ENCODE measurements at regions not wholly inside any gene's neighbourhood (a gene's known extent, or its start where the extent isn't known, plus 50 kb on each side); places are given as distances from the start of the nearest gene placed in this dataset.

DNA sequence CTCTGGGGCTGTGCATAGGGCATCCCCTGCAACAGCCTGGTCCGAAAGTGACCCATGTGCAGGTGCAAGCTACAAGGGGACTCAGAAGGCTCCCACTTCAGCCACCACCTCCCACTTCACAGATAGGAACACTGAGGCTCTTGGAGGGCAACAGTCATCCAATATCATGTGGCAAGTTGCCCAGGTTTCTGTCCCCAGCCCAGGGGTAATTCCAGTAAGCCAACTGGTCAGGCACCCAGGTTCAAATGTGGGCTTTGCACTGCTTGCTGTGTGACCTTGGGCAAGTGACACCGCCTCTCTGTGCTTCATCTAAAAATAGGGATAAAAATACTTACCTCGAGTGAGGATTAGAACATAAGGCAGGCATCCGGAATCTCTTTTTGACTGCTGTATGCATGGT is 62.0 kb upstream of the SIRPA start:
- Histone ChIP-seq H3K4me1 (ENCODE audit: insufficient read depth, low read length, poor library complexity, severe bottlenecking) (peaks cover 25% of the 10 kb centered on the region), H3K9me3 (ENCODE audit: low read depth, low read length, poor library complexity, severe bottlenecking) (no peaks in the 10 kb centered on the region), H3K36me3 (ENCODE audit: insufficient read depth, low read length, poor library complexity, severe bottlenecking) (no peaks in the 10 kb centered on the region), H3K27me3 (replicated peaks; ENCODE audit: insufficient read depth, low read depth, low read length, poor library complexity) (no peaks in the 10 kb centered on the region), H3K4me3 (ENCODE audit: low read depth, low read length, poor library complexity, severe bottlenecking) (no peak overlapping the region), H3K27ac (ENCODE audit: low read depth, low read length, poor library complexity, severe bottlenecking) (no peak overlapping the region)
- ChIA-PET CTCF (no interaction called here), POLR2A (ENCODE audit: low non-redundant PET) (no interaction called here)
- DNase-seq (ENCODE audit: low spot score): no peak
- TF ChIP-seq EZH2 (IDR thresholded peaks at IDR 0.05; ENCODE audit: borderline replicate concordance, low read depth, low read length, poor library complexity, severe bottlenecking): no peak
- TF ChIP-seq, protein P1, sequence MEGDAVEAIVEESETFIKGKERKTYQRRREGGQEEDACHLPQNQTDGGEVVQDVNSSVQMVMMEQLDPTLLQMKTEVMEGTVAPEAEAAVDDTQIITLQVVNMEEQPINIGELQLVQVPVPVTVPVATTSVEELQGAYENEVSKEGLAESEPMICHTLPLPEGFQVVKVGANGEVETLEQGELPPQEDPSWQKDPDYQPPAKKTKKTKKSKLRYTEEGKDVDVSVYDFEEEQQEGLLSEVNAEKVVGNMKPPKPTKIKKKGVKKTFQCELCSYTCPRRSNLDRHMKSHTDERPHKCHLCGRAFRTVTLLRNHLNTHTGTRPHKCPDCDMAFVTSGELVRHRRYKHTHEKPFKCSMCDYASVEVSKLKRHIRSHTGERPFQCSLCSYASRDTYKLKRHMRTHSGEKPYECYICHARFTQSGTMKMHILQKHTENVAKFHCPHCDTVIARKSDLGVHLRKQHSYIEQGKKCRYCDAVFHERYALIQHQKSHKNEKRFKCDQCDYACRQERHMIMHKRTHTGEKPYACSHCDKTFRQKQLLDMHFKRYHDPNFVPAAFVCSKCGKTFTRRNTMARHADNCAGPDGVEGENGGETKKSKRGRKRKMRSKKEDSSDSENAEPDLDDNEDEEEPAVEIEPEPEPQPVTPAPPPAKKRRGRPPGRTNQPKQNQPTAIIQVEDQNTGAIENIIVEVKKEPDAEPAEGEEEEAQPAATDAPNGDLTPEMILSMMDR (conservative IDR thresholded peaks at IDR 0.05; ENCODE audit: low read depth, low read length): no peak
- BruUV-seq (replicated peaks): no TSS peak
- intact Hi-C loops (cut with micrococcal nuclease; ENCODE audit: unreplicated experiment): no loop called here

DNA sequence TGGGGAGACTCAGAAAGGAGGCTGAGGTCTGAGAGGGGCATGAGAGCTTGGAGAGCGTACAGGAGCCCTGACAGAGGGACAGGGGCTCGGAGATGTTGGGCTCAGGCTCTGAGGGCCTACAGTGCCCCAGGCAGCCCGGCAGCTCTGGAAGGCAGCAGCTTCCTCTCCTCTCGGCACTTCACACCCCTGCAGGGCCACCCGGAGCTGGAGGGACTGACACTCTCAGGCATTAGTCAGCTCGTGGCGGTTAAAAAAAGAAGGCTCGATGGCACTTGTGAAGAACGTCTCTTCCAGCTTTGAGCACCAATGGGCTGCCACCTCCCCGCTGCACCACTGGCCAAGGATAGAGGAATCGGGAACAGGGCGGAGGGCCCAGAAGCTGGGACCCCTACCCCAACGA is 62.6 kb upstream of the SIRPA start:
- DNase-seq (ENCODE audit: low spot score): no peak
- Histone ChIP-seq H3K36me3 (ENCODE audit: insufficient read depth, low read length, poor library complexity, severe bottlenecking) (no peaks in the 10 kb centered on the region), H3K9me3 (ENCODE audit: low read depth, low read length, poor library complexity, severe bottlenecking) (no peaks in the 10 kb centered on the region), H3K4me3 (ENCODE audit: low read depth, low read length, poor library complexity, severe bottlenecking) (no peak overlapping the region), H3K4me1 (ENCODE audit: insufficient read depth, low read length, poor library complexity, severe bottlenecking) (peaks cover 21% of the 10 kb centered on the region), H3K27me3 (replicated peaks; ENCODE audit: insufficient read depth, low read depth, low read length, poor library complexity) (no peaks in the 10 kb centered on the region), H3K27ac (ENCODE audit: low read depth, low read length, poor library complexity, severe bottlenecking) (no peak overlapping the region)
- no TSS peak for BruUV-seq (replicated peaks)
- ChIA-PET CTCF (no interaction called here), POLR2A (ENCODE audit: low non-redundant PET) (no interaction called here)
- TF ChIP-seq, protein P1 (conservative IDR thresholded peaks at IDR 0.05; ENCODE audit: low read depth, low read length): no peak
- TF ChIP-seq EZH2 (IDR thresholded peaks at IDR 0.05; ENCODE audit: borderline replicate concordance, low read depth, low read length, poor library complexity, severe bottlenecking): no peak
- intact Hi-C loops (cut with micrococcal nuclease; ENCODE audit: unreplicated experiment): no loop called here

DNA sequence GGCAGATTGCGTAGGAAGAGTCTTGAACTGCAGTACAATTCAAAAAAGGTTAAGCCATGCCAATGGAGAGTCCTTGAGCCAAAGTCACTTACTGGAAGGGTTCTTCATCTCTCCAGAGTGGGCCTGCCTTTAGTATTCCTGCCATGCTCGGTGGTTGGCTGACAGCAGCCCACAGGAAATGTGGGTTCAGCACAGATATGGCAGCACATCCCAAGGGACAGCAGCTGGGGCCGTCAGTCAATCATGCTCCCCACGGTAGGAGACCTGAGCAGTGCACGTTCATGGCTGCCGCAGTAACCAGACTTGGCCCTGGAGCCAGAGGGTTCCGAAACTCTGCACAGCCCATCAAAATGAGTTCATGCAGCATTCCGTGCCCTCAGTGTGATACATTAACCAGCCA is 63.6 kb upstream of the SIRPA start:
- intact Hi-C loops (cut with micrococcal nuclease; ENCODE audit: unreplicated experiment): no loop called here
- no peak for TF ChIP-seq EZH2 (IDR thresholded peaks at IDR 0.05; ENCODE audit: borderline replicate concordance, low read depth, low read length, poor library complexity, severe bottlenecking)
- TF ChIP-seq, protein P1 (conservative IDR thresholded peaks at IDR 0.05; ENCODE audit: low read depth, low read length): no peak
- no peaks in the 10 kb centered on the region for H3K27me3 ChIP-seq (replicated peaks; ENCODE audit: insufficient read depth, low read depth, low read length, poor library complexity)
- POLR2A ChIA-PET (ENCODE audit: low non-redundant PET): no interaction called here
- no peaks in the 10 kb centered on the region for H3K36me3 ChIP-seq (ENCODE audit: insufficient read depth, low read length, poor library complexity, severe bottlenecking)
- H3K4me3 ChIP-seq (ENCODE audit: low read depth, low read length, poor library complexity, severe bottlenecking): no peak overlapping the region
- no peak overlapping the region for H3K27ac ChIP-seq (ENCODE audit: low read depth, low read length, poor library complexity, severe bottlenecking)
- no peak for DNase-seq (ENCODE audit: low spot score)
- peaks cover 21% of the 10 kb centered on the region for H3K4me1 ChIP-seq (ENCODE audit: insufficient read depth, low read length, poor library complexity, severe bottlenecking)
- BruUV-seq (replicated peaks): no TSS peak
- H3K9me3 ChIP-seq (ENCODE audit: low read depth, low read length, poor library complexity, severe bottlenecking): no peaks in the 10 kb centered on the region
- CTCF ChIA-PET: no interaction called here
